ENCODE measurements at regions not wholly inside any gene's neighbourhood (a gene's known extent, or its start where the extent isn't known, plus 50 kb on each side); places are given as distances from the start of the nearest gene placed in this dataset.
"Not testable (repeated sequence)": the region's sequence is repeated elsewhere in the genome, so short reads cannot be mapped to it uniquely, and the experiment has no call there.

DNA sequence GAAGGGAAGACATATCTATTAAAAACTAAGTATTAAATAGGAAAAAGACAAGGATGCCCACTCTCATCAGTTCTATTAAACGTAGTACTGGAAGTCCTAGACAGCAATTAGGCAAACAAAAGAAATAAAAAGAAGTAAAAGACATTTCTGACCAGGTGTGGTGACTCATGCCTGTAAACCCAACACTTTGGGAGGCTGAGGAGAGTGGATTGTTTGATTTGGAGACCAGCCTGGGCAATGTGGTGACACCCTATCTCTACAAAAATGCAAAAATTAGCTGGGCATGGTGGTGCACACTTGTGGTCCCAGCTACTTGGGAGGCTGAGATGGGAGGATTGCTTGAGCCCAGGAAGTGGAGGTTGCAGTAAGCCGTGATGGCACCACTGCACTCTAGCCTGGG lies 1071.8 kb downstream of the FAT4 start:
- no peak for DNase-seq

DNA sequence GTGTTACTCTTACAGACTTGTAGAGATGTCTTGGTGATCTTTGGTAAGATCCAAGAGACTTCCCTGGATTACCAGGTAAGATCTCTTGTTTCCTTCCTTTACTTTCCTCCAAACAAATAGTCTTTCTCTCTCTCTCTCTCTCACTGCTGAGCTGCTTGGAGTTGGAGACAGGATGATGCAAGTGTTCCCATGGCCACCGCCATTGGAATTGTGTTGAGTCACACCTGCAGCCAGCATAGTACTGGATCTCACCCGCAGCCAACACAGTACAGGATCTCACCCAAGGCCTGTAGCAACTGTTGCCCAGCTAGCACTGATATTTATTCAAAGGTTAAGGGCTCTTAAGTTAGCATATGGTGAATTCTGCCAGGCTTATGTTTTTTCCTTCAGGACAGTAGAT lies 1080.9 kb downstream of the FAT4 start:
- DNase-seq, result no peak

DNA sequence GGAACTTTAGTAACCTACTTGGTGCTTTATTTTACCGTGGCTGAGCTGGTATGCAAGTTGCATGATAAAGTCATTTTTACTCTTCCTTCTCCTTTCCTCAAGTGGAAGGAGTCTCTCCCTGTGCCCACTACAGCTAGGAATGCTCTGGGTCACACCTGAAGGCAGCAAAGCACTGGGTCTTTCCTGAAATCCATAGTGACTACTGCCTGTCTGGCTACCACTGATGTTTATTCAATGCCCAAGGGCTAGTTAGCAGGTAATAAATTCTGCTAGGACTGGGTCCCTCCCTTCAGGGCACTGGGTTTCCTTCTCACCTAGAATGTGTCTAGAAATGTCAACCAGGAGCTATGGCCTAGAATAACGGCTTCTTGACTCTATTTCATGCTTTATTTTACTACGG lies 1081.4 kb downstream of the FAT4 start:
- DNase-seq, result no peak

DNA sequence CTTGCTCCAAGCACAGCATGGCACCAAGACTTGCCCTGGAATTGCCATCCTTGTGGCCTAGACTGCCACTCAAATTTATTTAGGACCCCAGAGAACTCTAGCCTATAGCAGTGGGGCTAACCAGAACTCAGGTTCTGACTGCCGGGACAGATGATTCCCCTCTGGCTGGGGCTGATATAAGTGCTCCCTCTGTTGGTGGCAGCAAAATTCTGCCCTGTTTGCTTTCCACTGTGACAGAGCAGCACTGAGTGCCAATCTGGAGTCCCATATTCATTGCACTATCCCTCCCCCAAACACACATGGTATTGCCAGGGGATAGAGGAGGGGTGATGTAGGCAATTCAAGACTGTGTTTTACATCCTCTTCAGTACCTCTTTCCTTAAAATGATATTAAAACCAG lies 1081.9 kb downstream of the FAT4 start:
- DNase-seq, result no peak

DNA sequence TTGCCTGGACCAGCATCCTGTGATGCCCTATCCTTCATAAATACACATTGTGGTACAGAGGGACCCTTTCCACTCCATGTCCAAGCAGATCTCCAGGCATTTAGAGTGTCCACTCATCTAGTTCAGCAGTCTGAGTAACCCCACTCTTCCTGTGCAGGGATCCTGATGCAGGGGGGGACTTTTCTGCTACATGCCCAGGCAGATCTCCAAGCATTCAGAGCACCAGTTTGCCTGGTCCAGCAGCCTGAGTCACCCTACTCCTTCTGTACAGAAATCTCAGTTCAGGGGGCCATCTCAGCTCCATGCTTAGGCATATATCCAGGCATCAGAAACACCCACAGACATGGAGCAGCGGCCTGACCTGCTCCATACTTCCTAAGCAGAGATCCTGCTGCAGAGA lies 1089.8 kb downstream of the FAT4 start:
- DNase-seq, result no peak

DNA sequence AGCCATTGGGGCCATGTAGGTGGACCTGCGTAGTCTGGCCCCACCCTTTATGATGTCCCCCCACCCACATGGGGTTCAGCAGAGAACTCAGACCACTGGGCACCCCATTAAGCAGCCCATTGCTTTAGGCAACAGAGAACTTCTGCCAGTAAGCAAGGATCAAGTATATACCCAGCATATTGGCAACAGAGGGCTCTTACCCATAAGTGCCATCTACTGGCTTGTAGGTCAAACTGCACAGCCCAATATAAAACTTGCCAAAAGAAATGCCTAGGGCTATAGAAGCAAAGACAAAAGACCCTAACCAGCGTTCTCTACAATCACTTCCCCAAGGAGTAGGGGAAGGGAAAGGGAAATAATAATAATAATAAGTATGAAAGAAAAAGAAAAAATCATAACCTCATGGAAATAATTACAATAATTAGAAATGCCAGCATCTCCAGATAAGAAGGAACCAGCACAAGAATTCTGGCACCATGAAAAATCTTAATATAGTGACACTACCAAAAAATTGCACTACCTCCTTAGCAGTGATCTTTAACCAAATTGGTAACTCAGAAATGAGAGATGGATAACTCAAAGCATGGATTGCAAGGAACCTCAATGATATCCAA lies 1090.7 kb downstream of the FAT4 start:
- DNase-seq, result no peak

DNA sequence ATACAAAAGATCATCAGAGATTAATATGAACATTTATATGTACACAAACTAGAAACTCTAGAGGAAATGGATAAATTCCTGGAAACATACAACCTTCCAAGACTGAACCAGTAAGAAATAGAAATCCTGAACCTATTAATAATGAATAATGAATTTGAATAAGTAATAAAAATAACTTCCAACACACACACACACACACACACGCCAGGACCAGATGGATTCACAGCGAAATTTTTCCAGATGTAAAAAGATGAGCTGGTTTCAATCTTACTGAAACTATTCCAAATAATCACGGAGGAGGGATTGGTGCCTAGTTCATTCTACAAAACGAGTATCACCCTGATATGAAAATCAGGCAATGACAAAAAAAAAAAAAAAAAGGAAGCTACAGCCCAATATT lies 1095.0 kb downstream of the FAT4 start:
- DNase-seq, result no peak

DNA sequence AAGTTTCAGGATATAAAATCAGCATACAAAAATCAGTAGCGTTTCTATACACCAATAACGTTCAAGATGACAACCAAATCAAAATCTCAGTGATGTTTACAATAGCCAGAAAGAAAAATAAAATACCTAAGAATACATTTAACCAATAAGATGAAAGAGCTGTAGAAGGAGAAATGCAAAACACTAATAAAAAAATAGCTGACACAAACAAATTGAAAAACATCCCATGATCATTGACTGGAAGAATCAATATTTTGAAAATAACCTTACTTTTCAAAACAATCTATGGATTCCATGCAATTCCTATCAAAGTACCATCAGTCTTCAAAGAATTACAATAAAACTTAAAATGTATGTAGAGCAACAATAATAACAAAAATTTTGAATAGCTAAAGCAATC lies 1096.3 kb downstream of the FAT4 start:
- no peak for DNase-seq

DNA sequence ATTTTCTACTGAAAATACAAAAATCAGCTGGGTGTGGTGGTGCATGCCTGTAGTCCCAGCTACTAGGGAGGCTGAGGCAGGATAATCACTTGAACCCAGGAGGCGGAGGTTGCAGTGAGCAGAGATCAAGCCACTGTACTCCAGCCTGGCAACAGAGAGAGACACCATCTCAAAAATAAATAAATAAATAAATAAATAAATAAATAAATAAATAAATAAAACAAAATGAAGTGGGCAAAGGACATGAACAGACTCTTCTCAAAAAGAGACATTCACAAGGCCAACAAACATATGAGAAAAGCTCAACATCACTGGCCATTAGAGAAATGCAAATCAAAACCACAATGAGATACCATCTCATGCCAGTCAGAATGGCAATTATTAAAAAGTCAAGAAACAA lies 1097.6 kb downstream of the FAT4 start:
- DNase-seq, result not testable (repeated sequence)

DNA sequence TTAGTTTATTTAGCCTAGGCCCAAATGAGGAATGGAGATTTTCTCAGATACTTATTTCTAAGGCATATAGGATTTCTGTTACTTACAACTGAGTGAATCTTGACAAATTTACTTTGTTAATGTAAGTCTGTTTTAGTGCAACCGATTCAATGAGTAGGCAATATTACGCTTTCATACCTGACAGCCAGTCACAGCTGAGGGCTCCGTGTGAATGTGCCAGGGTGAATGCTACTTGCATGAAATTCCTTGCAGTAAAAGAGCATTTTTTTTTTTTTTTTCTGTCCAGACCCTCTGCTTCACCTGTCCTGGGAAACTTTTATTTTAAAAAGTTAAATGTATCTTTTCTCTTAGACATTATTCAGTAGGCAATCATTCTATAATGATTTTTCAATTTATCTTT lies 1100.0 kb downstream of the FAT4 start:
- no peak for DNase-seq

DNA sequence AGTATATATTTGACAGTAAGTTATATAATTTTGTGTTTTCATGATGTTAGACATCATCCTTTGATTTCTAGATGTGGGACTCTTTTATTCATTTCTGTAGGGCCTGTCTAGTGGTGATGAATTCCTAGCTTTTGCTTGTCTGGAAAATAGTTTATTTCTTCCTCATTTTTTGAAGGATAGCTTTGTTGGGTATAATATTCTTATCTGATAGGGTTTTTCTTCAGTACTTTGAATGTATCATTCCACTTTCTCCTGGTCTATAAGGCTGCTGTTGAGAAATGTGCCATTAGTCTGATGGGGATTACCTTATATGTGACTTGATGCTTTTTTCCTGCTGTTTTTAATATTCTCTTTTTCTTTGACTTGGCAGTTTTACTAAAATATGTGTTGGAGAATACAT lies 1104.5 kb downstream of the FAT4 start:
- no peak for DNase-seq

DNA sequence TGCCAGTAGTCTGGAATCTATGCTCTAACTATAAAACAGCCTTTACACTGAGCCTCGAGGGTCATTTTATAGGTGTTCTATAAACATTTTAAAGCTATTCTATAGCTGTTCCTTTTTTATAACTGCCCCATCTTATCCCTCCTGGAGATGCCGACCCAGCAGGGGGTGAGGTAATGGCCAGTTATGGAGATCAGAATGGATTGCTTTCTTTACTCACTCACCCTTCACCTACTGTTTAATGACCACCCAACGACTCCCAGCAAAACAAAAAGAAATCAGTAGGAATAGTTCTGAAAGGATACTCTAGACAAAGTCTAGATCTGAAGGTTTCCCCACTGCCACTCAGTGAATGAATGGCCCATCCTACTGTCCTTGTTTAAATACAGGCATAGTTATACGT lies 1113.1 kb downstream of the FAT4 start:
- no peak for DNase-seq

DNA sequence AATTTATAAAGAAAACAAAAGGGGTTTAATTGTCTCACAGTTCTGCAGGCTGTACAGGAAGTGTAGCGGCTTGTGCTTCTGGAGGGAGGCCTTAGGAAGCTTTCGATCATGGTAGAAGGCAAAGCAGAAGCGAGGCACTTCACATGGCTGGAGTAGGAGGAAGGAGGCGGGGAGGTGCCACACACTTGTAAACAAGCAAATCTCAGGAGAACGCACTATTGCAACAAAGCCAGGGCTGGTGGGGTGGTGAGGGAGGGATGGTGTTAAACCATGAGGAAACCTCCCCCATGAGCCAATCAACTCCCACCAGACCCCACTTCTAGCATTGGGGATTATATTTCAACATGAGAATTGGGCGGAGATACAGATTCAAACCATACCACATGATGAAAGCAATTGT lies 1116.3 kb downstream of the FAT4 start:
- DNase-seq, result no peak

DNA sequence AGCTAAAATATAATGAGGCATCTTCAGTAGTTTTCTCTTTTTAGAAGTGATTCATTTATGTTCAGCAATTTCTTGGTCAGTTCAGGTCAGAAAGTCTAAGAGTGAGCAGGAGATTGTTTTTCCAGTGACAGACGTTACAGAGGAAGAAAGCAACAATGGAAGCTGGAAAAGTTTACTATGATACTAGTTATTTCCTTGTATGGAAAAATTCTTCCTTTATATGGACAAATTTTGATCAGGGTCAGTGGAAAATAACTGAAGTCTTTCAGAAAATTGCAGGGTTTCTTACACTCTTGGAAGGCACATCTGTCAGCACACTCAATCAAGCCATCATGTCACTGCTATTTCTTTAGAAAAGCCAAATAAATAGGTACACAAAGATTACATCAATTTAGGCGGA lies 1120.7 kb downstream of the FAT4 start:
- DNase-seq, result no peak

DNA sequence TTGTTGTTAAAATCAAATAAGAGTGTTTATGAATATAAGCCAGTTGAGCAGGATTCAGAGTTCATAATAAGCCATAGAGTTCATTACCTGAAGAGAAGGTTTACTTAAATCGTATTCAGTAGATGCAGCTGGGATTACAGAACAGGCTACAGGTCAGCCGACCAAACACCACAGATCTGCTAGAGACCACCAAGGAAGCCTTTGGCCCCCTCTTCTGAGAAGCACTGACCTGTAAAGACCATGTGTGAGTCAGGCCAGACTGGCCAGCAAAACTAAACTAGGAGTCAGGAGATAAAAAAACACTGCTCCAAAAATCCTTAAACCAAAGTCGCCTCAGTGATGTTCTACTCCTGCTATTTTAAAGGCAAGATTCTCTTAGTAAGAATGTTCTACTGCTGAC lies 1125.5 kb downstream of the FAT4 start:
- DNase-seq, result no peak

DNA sequence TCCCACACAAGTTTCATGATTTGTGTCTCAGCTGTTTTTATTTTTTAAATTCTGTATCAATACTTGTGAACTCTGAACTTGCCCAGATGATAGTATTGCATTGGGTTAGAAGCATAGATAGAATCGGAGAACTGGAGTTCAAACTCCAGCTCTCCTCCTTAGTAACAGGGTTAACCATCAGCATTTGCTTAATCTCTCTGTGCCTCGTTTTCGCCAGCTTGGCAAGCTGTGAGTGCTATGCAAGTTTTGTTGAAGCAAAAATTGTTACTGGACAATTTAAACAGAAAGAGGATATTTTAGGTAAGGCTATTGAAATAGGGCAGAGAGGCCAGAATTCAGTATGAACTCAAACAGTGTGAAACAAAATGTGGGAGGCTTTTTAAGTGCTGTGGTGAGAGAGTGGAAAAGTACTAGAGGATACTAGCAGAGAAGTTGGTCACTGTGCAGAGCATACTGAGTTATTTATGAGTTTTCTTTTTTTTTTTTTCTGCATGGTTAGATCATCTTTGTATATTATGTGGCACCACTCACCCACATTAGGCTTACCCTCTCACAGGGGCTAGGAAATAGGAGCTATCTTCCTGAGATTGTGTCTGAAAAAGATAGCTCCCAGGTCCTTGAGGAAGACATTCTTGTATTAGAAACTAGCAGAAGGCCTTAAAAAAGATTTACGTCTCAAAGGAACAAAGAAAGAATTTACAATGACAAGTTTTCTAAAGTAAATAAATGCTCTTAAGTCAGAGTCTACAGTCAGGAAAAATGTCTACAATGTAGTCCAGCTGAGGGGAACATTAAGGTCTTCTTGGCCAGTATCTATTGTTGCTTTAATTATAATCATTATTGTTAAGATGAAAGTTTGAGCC lies 1126.6 kb downstream of the FAT4 start:
- DNase-seq, result no peak

DNA sequence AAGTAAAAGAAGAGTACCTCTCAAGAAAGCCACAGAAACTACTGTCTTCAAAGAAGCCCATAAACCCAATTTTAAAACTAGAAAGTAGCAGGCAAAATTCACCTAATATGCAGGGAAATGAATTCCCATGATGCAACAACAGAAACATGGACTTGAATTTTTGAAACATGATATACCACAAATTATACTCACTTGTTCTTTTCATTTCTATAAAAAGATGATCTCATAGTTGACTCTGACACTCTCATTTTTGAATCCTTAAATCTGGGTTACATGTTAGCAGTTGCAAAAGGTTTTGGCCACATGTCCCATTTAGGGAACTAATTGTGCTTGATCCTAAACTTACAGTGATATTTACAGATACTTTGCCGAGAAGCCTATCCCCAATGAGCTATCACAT lies 1130.8 kb downstream of the FAT4 start:
- no peak for DNase-seq

DNA sequence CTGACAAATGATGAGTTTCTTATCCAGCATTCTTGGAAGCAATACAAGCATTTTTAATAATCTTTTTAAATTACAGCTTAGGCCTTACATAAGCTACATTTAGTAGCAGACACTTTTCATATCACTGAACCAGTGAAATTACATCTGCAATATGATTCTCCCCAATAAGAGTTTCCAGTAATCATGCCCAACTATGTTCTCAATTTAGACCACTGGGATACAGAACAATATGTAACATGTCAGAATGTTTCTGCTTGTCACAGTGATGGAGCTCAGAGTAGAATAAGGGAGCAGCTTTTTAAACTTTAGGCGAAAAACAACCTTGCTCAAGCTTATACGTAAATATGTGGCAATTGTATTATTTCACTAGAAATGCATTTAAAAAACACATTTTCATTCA lies 1132.2 kb downstream of the FAT4 start:
- no peak for DNase-seq

DNA sequence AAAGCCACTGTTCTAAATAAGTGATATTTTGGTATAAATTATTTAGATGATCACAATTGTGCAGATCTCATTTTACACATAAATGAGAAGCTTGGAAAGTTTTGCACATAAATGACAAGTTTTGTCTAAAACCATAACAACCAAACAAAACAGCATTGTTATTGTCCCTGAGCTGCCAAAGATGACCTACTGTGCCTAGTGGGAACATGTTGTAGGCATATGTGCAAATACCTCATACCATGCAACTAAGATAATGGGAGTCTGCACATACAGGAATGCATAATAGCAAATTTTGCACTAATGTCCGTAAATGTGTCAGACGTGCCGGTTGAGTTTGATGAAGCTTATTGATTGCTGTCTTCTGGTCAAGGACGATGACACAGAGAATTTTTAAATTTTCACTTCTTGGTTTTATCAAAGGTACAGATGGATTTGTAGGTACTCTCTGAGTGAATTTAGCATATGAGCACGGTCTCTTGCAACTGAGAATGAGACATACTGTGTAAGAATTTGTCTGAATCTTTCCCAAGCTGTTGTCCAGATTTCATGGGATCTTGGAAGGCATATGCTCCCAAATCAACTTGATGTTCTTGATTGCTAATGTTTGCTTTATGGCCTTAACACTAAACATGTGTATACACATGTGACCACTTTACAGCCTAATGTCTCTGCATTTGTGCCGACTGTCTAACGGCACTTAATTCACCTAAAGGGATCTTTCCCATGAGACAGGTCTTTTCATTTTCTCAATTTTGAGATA lies 1133.5 kb downstream of the FAT4 start:
- DNase-seq, result no peak

DNA sequence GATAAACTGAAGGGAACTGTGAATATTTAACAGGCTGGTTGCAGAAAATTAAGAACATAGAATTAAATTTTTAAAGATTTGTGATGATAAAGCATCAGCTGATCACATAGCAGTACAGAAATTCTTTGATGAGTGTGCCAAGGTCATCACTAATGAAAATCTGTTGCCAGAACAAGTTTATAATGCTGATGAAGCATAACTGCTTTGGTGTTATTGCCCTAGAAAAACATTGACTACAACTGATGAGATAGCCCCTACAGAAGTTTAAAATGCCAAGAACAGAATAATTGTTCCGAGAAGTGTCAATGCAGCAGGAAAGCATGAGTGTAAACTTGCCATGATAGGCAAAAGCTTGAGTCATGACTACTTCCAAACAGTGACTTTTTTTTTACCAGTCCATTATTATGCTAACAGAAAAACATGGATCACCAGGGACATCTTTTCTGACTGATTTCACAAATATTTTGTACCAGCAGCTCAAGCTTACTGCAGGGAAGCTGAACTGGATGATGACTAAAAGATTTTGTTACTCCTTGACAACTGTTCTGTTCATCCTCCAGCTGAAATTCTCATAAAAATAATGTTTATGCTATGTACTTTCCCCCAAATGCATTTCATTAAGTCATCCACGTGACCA lies 1136.6 kb downstream of the FAT4 start:
- no peak for DNase-seq

DNA sequence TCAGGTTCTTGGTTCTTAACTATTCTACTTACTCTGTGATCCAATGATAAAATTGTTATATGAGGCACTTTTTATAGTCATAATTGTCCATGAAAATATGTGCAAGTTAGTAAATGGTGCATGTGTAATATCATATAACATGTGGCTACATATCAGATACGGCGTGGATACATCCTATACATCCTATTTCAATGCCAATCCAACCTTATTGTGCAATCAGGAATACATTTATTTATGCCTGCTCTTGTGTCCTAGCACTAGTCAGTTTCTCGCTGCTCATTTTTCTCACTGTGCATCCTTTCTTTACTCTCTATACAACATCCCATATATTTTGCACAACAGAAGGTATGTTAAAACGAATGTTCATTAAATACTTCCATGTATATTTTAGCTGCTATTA lies 1141.1 kb downstream of the FAT4 start:
- DNase-seq, result no peak

DNA sequence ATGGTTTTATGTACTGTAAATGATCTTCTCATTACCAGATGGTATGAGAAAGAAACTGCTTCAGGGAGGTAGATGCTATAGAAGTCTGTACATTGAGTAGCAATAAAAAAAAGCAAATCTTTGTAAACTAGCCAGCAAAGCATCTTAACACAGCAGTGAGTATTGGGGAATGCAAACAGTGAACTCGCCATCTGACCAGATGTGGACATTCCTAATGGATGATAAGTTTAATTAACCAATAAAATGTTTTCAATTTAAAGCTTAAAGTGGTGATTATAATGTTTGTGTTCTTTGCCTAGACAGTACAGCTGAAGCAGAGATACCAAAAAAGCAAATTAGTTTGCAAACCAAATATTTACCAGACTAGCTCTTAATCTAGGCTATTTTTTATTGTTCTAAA lies 1144.2 kb downstream of the FAT4 start:
- no peak for DNase-seq

DNA sequence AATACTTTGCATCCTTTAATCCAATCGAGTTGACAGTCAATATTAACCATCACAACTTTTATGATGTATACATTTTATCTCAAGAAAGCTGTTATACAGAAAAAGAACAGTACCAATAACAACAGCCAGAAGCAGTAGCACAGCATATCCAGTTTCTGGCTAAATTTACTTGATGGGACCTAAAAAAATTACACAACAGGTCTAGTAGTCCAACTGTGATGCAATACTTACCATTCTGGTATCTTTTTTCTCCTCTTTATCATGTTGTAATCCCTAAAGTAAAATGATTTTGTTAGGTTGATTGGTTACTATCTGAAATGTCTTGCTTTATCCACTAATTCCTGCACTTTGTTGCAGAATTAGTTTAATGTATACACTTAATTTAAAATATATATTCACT lies 1150.6 kb downstream of the FAT4 start:
- DNase-seq, result no peak

DNA sequence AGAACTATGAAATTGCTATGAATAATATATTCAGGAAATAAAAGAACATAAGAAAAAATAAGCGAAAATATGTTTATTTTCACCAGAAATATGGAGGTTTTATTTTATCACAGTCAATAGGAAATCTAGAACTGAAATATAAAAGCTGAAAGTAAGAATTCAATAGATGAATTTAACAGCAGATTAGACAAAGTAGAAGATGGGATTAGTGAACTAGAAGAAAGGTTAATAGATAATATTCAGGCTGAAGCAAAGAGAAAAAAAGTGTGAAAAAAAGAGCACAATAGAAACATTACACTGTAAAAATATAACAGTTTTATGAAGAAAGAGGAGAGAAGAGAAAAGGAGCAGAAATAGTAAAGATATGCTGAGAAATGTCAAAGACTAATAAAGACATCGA lies 1152.1 kb downstream of the FAT4 start:
- no peak for DNase-seq
